Choroid plexus epithelial cell (primary cell): ENCODE measurements at regions not wholly inside any gene's neighbourhood (a gene's known extent, or its start where the extent isn't known, plus 50 kb on each side); places are given as distances from the start of the nearest gene placed in this dataset.

ENCODE experiments used
- DNase-seq: peaks from one replicate; pipeline ENCODE4 v3.0.0-alpha.2; 2010; ENCODE audit warnings: low read depth
- H3K4me3 ChIP-seq: 2 replicates; pipeline ENCODE4 v1.5.1; 2011; ENCODE audit warnings: low read depth, mild to moderate bottlenecking, control low read depth, low read length, moderate library complexity
- TF ChIP-seq, protein P1 (sequence below): conservative IDR thresholded peaks from 2 replicates; pipeline ENCODE4 v1.5.1; 2011; ENCODE audit warnings: low read depth, mild to moderate bottlenecking, control low read depth, inconsistent platforms, low read length, moderate library complexity

DNA sequence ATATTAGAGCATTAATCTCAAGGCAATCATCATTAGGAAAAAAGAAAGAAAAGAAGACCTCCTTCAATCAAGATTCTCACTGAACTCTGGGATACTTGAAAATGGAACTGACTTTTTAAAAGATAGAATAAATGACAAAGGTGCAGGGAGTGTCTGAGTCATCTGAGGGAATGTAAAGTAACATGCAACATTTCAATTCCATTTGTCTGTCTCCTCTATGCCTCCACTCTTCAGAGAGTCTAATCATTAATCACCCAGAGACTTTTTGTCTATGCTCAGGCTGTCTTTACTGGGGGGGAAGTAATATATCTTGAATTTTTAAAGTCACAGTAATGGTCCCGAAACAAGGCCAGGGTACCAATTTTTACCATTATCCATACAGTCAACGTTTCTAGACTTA is 55.0 kb upstream of the PACRGL start:
- TF ChIP-seq, protein P1, sequence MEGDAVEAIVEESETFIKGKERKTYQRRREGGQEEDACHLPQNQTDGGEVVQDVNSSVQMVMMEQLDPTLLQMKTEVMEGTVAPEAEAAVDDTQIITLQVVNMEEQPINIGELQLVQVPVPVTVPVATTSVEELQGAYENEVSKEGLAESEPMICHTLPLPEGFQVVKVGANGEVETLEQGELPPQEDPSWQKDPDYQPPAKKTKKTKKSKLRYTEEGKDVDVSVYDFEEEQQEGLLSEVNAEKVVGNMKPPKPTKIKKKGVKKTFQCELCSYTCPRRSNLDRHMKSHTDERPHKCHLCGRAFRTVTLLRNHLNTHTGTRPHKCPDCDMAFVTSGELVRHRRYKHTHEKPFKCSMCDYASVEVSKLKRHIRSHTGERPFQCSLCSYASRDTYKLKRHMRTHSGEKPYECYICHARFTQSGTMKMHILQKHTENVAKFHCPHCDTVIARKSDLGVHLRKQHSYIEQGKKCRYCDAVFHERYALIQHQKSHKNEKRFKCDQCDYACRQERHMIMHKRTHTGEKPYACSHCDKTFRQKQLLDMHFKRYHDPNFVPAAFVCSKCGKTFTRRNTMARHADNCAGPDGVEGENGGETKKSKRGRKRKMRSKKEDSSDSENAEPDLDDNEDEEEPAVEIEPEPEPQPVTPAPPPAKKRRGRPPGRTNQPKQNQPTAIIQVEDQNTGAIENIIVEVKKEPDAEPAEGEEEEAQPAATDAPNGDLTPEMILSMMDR, result no peak
- DNase-seq, result no peak

DNA sequence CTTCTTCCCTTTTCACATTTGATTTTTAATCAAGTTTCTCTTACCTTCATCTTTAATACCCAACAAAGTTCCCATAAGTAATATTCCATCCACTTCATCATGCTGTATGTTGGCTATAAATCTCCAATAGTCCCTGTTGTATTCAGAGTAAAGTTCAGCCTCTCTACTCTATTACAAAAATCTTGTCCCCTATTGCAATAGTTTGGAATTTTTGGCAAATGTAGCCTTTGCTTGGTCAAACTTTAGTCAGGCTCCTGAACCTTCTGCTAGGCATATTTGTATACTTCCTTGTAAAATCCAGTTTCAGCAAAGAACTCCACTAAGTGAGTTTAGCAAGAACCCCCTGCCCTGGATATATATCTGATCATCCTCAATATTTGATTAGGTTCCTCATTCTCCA is 54.0 kb upstream of the PACRGL start:
- TF ChIP-seq, protein P1, result no peak
- DNase-seq, result no peak
- H3K4me3 ChIP-seq, result no peak overlapping the region

More for the DNA sequence above, 55.0 kb upstream of the PACRGL start:
- H3K4me3 ChIP-seq, result no peak overlapping the region
